GM18520 (cell line): ENCODE measurements at regions not wholly inside any gene's neighbourhood (a gene's known extent, or its start where the extent isn't known, plus 50 kb on each side); places are given as distances from the start of the nearest gene placed in this dataset.
"Not testable (repeated sequence)": the region's sequence is repeated elsewhere in the genome, so short reads cannot be mapped to it uniquely, and the experiment has no call there.

Experiments
- ATAC-seq: cut with Tn5 transposase; IDR thresholded peaks from one replicate; pipeline ENCODE4 v1.9.1; 2021; ENCODE audit not compliant: unreplicated experiment

DNA sequence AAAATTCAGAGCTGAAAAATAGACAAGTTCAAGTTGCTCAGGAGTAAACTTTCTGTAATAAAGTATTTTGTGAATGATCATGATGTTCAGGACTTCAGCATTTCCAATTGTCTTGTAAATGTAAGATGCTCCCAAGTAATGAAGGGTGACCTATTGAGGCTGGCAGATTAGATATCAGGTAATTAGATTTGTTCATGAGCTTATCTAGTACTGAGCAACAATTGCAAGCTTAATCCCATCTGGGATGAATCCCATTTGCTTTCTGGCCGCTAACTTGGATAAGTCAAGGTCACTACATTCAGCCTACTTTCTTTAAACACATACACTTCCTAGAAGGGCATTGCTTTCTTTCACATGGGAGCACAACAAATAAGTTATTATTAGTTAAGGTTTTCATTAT is 82.4 kb upstream of the ITGB1 start:
- no peak for ATAC-seq

DNA sequence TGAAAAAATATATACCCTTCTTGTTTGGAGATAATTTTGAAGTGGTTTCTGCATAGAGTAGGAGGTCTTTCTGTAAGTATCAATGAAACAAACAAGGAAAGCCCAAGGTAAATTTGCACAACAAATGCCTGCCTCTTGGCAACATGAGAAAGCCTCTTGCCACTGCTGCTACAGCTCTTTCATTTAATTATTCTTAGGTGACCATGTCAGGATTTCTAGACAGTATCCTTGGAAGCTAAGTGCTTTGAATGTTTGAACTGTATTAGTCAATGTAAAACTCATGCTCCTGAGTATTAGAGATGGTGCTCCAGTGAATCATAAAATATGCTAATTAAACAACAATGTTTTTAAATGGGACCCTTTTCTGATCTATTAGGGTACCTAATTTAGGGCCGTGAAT is 81.2 kb upstream of the ITGB1 start:
- ATAC-seq: no peak

GRCh38 chr10:33038672-33039071 is 80.6 kb upstream of the ITGB1 start:
- no peak for ATAC-seq

- no peak for ATAC-seq
Observed at GRCh38 chr10:33037726-33038125, 79.7 kb upstream of the ITGB1 start.

DNA sequence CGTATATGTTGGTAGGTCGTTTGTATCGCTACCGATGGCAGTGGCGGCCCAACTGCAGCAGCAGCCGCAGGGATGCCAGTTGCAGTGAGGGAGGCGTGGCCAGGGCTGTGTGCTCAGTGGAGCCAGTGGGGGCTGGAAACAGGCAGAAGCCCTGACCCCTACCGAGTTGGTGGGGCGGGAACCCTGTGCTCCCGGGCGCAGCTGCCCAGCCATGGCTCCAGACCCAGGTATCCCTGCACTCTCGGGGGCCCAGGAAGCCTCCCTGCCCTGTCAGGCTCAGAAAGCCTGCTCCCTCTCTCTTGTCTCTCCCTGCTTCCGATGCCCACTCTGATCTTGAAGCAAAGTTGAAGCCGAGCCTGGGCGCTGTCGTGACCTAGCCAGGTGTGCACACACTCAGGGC is 78.6 kb upstream of the ITGB1 start:
- no peak for ATAC-seq

GRCh38 chr10:33035411-33035810 is 77.4 kb upstream of the ITGB1 start:
- no peak for ATAC-seq

GRCh38 chr10:33034931-33035330 is 76.9 kb upstream of the ITGB1 start:
- no peak for ATAC-seq

DNA sequence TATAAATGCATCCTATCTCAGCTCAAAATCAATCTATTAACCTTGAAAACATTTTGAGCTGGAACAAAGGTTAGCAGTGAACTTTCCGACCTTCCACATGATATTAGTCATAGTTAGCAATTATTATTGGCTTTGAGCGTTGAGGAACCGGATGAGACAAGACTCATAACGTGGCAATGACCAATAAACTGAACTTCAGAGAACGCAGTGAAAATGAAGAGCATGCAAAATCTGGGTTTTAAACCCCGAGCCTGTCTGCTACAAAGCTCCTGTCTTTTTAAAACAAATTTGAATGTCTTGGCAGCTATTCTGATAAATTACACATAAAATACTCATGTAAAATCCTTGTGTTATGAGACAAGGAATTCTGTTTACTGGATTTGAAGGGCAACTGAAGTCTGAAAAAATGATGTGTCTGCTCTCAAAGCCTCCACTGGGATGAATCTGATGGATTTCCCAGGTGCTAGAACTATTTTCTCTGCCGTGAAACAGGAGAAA is 74.7 kb upstream of the ITGB1 start:
- ATAC-seq: no peak

- no peak for ATAC-seq
Observed at GRCh38 chr10:33031815-33032653, 74.0 kb upstream of the ITGB1 start.

- no peak for ATAC-seq
Observed at GRCh38 chr10:33031171-33031570, 73.1 kb upstream of the ITGB1 start.

GRCh38 chr10:33028515-33028914 is 70.5 kb upstream of the ITGB1 start:
- not testable (repeated sequence) for ATAC-seq

- ATAC-seq: no peak
Observed at GRCh38 chr10:33027088-33027487, 69.1 kb upstream of the ITGB1 start.

DNA sequence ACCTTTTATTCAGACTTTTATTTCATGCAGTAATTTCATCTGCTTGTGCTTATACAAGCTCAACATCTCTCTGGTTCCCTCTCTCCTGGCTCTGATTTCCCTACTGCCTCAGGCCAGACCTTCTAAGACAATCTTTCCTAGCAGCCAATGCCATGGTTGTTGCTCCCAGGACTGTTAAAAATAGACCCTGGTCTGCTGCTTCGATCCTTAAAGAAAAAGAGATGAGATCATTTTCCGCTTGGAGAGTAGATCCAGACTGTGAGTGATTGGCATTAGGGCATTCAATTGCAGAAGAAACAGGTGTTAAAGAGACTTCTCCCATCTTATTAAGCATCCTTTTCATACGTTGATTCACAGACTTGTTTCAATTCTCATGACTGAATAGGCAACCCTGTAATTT is 68.4 kb upstream of the ITGB1 start:
- no peak for ATAC-seq

DNA sequence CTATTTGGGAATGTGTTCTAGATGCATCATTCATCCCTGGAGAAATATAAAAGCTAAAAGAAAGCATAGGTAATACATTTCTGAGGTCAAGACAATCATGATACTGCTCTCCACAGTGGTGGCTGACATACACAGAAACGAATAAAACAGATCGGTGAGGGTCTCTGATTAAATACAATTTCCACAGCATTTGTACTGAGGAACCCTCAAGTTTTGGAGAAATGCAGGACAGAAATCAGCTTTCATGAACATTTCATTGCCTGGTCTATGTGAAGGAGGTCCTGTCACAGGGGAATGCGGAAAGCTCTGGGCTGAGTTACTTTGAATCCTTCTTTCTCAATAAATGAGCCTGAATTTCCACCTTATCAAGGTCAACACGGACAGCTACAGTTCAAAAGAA is 67.9 kb upstream of the ITGB1 start:
- ATAC-seq: no peak

DNA sequence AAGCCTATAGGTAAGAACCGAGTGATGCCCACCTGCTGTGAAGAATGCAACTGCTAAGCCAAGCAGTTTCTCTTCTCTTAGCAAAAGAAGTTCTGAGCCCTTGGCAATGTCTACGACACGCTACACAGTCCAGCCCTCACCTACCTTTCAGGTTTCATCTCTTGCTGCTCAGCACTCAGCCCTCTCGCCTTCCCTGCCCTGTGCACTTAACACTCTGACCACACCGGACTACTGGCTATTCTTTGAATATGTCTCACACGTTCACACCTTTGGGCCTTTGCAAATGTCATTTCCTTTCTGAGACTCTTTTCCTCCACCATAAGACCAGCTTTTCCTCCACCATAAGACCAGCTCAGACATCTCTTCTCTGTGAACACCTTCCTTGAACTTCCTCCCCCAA is 67.0 kb upstream of the ITGB1 start:
- ATAC-seq: peak; percentile 98

DNA sequence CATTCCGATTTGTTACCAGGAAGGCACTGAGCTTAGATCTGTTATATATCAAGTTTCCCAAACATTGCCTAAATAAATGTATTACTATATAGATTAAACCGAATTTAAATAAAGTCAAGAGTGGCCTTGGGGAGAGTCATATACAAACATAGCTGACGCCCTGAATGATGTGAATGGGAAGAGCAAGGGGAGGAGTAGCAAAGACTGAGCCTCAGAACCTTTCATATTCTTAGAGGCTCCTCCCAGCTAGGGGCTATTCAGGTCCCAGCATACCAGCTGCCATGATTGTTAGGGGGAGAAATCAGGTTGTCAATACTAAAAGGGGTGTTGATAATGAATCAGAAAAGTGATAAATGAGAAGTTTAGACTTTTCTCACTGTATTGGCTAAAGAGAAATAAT is 64.7 kb upstream of the ITGB1 start:
- no peak for ATAC-seq

GRCh38 chr10:33022090-33022489 is 64.1 kb upstream of the ITGB1 start:
- no peak for ATAC-seq

- ATAC-seq: no peak
Observed at GRCh38 chr10:33016988-33017387, 59.0 kb upstream of the ITGB1 start.

GRCh38 chr10:33015761-33016547 is 57.9 kb upstream of the ITGB1 start:
- no peak for ATAC-seq

GRCh38 chr10:33013331-33013730 is 55.3 kb upstream of the ITGB1 start:
- ATAC-seq: not testable (repeated sequence)

DNA sequence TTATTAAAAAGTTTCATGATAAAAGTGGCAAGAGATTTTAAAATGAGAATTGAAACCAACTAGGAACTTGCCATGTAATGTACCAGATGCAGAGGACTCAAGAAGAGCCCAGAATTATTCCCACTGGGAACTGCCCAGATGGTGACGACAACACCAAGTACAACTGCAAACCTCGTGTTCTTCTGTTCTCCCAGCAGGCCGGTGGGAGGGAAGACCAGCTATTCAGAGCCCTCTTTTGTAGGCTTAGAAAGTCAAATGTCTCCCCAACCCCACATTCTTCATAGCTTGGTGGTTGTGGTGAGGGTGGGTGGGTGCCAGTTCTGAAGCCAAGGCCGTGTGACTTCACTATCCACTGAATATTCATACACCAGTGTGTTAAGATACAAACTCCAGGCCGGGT is 54.3 kb upstream of the ITGB1 start:
- ATAC-seq: no peak
